HG03439 (cell line): ENCODE measurements at regions not wholly inside any gene's neighbourhood (a gene's known extent, or its start where the extent isn't known, plus 50 kb on each side); places are given as distances from the start of the nearest gene placed in this dataset.

Source experiments
- ATAC-seq: cut with Tn5 transposase; IDR thresholded peaks from one replicate; pipeline ENCODE4 v1.9.1; 2021; ENCODE audit warnings: mild to moderate bottlenecking, moderate library complexity; ENCODE audit not compliant: unreplicated experiment

- no peak for ATAC-seq
These were observed 985.1 kb downstream of the TSN start for GRCh38 chr2:122740594-122740948.

- no peak for ATAC-seq
These were observed 986.0 kb downstream of the TSN start for GRCh38 chr2:122741403-122741802.

- ATAC-seq: no peak
These were observed 987.7 kb downstream of the TSN start for GRCh38 chr2:122743021-122743675.

GRCh38 chr2:122745603-122746002 lies 990.2 kb downstream of the TSN start:
- no peak for ATAC-seq

GRCh38 chr2:122747670-122748069 lies 992.2 kb downstream of the TSN start:
- ATAC-seq: no peak

- no peak for ATAC-seq
These were observed 993.1 kb downstream of the TSN start for GRCh38 chr2:122748552-122749011.

- ATAC-seq: no peak
These were observed 994.0 kb downstream of the TSN start for GRCh38 chr2:122749405-122749804.

- no peak for ATAC-seq
These were observed 994.6 kb downstream of the TSN start for GRCh38 chr2:122750095-122750494.

GRCh38 chr2:122750808-122751207 lies 995.4 kb downstream of the TSN start:
- ATAC-seq: no peak

- no peak for ATAC-seq
These were observed 997.9 kb downstream of the TSN start for GRCh38 chr2:122753336-122753735.

GRCh38 chr2:122754561-122754960 lies 999.1 kb downstream of the TSN start:
- no peak for ATAC-seq

GRCh38 chr2:122755281-122755780 lies 999.9 kb downstream of the TSN start:
- no peak for ATAC-seq

- ATAC-seq: no peak
These were observed 1003.5 kb downstream of the TSN start for GRCh38 chr2:122758967-122759366.

- ATAC-seq: no peak
These were observed 1008.6 kb downstream of the TSN start for GRCh38 chr2:122764014-122764413.

GRCh38 chr2:122780251-122780650 lies 1024.8 kb downstream of the TSN start:
- no peak for ATAC-seq

- ATAC-seq: no peak
These were observed 1038.6 kb downstream of the TSN start for GRCh38 chr2:122794100-122794499.

GRCh38 chr2:122795763-122796162 lies 1040.3 kb downstream of the TSN start:
- no peak for ATAC-seq

- no peak for ATAC-seq
These were observed 1043.9 kb downstream of the TSN start for GRCh38 chr2:122799391-122799790.

GRCh38 chr2:122800781-122801180 lies 1045.3 kb downstream of the TSN start:
- ATAC-seq: no peak

- ATAC-seq: no peak
These were observed 1049.0 kb downstream of the TSN start for GRCh38 chr2:122804494-122804893.

- no peak for ATAC-seq
These were observed 1049.9 kb downstream of the TSN start for GRCh38 chr2:122805346-122805745.

GRCh38 chr2:122808286-122808969 lies 1053.0 kb downstream of the TSN start:
- ATAC-seq: no peak
